HG02588 (cell line): ENCODE measurements at regions not wholly inside any gene's neighbourhood (a gene's known extent, or its start where the extent isn't known, plus 50 kb on each side); places are given as distances from the start of the nearest gene placed in this dataset.

Experiments used
- ATAC-seq: cut with Tn5 transposase; IDR thresholded peaks from one replicate; pipeline ENCODE4 v1.9.1; 2021; ENCODE audit warnings: mild to moderate bottlenecking, moderate library complexity; ENCODE audit not compliant: unreplicated experiment

- ATAC-seq = no peak
These were observed 202.5 kb upstream of the SERP2 start for GRCh38 chr13:44171156-44171555.

GRCh38 chr13:44171861-44172260 lies 201.8 kb upstream of the SERP2 start:
- no peak for ATAC-seq

- no peak for ATAC-seq
These were observed 201.3 kb upstream of the SERP2 start for GRCh38 chr13:44172281-44172810.

- no peak for ATAC-seq
These were observed 198.7 kb upstream of the SERP2 start for GRCh38 chr13:44174769-44175425.

- no peak for ATAC-seq
These were observed 197.5 kb upstream of the SERP2 start for GRCh38 chr13:44176173-44176572.

GRCh38 chr13:44180876-44181536 lies 192.6 kb upstream of the SERP2 start:
- no peak for ATAC-seq

- ATAC-seq = no peak
These were observed 191.7 kb upstream of the SERP2 start for GRCh38 chr13:44181931-44182330.

GRCh38 chr13:44184740-44185139 lies 188.9 kb upstream of the SERP2 start:
- no peak for ATAC-seq

- ATAC-seq = no peak
These were observed 185.4 kb upstream of the SERP2 start for GRCh38 chr13:44188257-44188656.

GRCh38 chr13:44189085-44189484 lies 184.5 kb upstream of the SERP2 start:
- no peak for ATAC-seq

GRCh38 chr13:44191103-44191502 lies 182.5 kb upstream of the SERP2 start:
- ATAC-seq = no peak

GRCh38 chr13:44191504-44192171 lies 182.0 kb upstream of the SERP2 start:
- no peak for ATAC-seq

- ATAC-seq = no peak
These were observed 179.9 kb upstream of the SERP2 start for GRCh38 chr13:44193731-44194130.

- ATAC-seq = no peak
These were observed 178.4 kb upstream of the SERP2 start for GRCh38 chr13:44195245-44195644.

- no peak for ATAC-seq
These were observed 177.3 kb upstream of the SERP2 start for GRCh38 chr13:44196196-44196751.

- peak; percentile 92 for ATAC-seq
These were observed 175.5 kb upstream of the SERP2 start for GRCh38 chr13:44197791-44198770.

- no peak for ATAC-seq
These were observed 174.8 kb upstream of the SERP2 start for GRCh38 chr13:44198826-44199225.

- no peak for ATAC-seq
These were observed 173.9 kb upstream of the SERP2 start for GRCh38 chr13:44199627-44200207.

GRCh38 chr13:44206434-44206833 lies 167.2 kb upstream of the SERP2 start:
- no peak for ATAC-seq

GRCh38 chr13:44207476-44207875 lies 166.1 kb upstream of the SERP2 start:
- no peak for ATAC-seq
